ENCODE measurements at regions not wholly inside any gene's neighbourhood (a gene's known extent, or its start where the extent isn't known, plus 50 kb on each side); places are given as distances from the start of the nearest gene placed in this dataset.
A peak's percentile ranks its signal among the peaks of the same experiment; 100 is the strongest.

DNA sequence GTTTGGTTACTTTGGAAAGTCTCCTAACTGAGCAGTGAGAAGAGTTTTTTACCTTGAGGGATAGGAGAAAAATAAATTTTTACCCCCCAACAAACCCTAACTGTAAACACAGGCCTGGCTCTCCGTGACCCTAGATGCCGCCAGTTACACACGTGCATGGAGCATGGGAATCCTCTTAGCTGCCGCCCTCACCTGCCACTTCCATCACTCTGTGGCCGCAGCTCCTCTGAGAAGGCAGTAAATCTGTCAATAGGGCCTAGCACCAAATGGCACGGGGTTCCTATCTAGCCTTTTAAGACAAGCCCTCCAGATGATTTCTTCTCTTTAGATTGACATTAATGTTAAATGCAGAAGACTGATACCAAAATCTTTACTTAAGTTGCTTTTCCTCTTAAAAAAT is 330.3 kb upstream of the FAM241A start:
- DNase-seq (ENCODE audit: low read depth), result no peak
- TF ChIP-seq, protein P1, sequence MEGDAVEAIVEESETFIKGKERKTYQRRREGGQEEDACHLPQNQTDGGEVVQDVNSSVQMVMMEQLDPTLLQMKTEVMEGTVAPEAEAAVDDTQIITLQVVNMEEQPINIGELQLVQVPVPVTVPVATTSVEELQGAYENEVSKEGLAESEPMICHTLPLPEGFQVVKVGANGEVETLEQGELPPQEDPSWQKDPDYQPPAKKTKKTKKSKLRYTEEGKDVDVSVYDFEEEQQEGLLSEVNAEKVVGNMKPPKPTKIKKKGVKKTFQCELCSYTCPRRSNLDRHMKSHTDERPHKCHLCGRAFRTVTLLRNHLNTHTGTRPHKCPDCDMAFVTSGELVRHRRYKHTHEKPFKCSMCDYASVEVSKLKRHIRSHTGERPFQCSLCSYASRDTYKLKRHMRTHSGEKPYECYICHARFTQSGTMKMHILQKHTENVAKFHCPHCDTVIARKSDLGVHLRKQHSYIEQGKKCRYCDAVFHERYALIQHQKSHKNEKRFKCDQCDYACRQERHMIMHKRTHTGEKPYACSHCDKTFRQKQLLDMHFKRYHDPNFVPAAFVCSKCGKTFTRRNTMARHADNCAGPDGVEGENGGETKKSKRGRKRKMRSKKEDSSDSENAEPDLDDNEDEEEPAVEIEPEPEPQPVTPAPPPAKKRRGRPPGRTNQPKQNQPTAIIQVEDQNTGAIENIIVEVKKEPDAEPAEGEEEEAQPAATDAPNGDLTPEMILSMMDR (conservative IDR thresholded peaks at IDR 0.05; ENCODE audit: control insufficient read depth, insufficient read depth, low read depth, low read length), result no peak
- no peak overlapping the region for H3K4me3 ChIP-seq (ENCODE audit: control insufficient read depth, low read depth, low read length)

DNA sequence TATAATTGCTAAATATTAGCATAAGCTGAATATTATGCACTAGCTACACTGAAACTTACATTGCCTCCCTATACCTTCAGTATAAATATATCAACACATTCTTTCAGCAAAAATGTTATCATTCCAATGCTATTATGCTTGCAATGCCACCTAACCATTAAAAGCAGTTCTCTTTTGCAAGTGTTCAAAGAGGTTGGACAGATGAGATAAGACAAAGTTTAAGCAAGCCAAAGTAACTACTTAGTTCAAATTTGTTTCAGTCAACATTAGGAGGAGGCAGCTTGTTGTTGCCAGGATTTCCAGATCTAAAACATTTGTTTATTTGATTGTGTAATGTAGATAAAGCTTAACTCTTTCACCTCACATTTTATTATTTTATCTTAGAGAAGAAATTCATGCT is 323.9 kb upstream of the FAM241A start:
- no peak overlapping the region for H3K4me3 ChIP-seq (ENCODE audit: control insufficient read depth, low read depth, low read length)
- TF ChIP-seq, protein P1 (conservative IDR thresholded peaks at IDR 0.05; ENCODE audit: control insufficient read depth, insufficient read depth, low read depth, low read length), result no peak
- no peak for DNase-seq (ENCODE audit: low read depth)

DNA sequence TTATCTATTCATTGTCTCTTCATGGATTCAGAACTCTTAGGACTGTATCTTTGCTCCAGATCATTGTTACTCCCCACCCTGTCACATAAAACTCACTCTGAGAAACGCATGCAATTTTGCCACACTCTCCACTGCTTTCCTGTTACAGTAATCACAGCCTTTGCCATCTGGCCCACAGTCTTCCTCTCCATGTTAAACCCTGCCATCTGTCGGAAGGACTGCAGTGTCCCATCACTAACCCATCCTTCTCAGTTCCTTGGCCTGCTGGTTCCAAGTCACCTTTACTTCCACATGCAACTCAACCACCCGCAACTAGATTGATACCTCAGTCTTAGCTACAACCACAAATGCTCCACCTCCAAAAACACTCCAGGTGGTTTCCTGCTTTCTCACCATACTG is 308.7 kb upstream of the FAM241A start:
- TF ChIP-seq, protein P1 (conservative IDR thresholded peaks at IDR 0.05; ENCODE audit: control insufficient read depth, insufficient read depth, low read depth, low read length), result no peak
- DNase-seq (ENCODE audit: low read depth), result no peak
- H3K4me3 ChIP-seq (ENCODE audit: control insufficient read depth, low read depth, low read length), result no peak overlapping the region

DNA sequence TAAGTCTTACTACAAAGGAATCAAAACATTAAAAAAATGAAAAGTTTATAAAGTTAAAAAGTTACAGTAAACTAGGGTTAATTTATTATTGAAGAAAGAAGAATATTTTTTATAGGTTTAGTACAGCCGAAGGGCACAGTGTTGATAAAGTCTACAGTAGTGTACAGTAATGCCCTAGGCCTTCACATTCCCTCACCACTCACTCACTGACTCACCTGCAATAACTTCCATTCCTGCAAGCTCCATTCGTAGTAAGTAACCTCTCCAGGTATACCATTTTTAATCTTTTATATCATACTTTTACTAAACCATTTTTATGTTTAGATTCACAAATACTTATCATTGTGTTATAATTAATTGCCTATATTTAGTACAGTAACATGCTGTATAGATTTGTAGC is 307.5 kb upstream of the FAM241A start:
- H3K4me3 ChIP-seq (ENCODE audit: control insufficient read depth, low read depth, low read length), result no peak overlapping the region
- DNase-seq (ENCODE audit: low read depth), result no peak
- TF ChIP-seq, protein P1 (conservative IDR thresholded peaks at IDR 0.05; ENCODE audit: control insufficient read depth, insufficient read depth, low read depth, low read length), result no peak

DNA sequence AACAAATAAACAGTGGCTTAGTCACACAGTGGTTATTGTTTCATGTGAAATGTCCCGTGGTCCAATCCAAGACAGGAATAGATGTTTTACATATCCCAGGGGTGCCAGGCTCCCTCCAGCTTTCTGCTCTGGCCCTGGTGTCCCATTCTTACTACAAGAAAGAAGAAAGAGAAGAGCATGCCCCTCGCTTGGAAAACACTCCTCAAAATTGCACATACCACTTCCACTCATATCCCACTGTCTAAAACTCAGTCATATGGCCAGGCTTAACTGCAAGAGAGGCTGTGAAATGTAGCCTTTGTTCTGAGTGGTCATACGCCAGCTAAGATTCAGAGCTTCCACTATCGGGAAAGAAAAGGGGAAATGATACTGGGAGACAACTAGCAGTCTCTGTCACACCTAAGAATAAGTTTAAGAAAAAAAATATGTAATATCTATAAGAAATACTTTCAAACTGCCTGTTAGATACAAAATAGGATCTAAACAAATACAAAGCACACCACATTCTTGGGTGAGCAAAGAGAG is 306.8 kb upstream of the FAM241A start:
- TF ChIP-seq, protein P1 (conservative IDR thresholded peaks at IDR 0.05; ENCODE audit: control insufficient read depth, insufficient read depth, low read depth, low read length), result no peak

DNA sequence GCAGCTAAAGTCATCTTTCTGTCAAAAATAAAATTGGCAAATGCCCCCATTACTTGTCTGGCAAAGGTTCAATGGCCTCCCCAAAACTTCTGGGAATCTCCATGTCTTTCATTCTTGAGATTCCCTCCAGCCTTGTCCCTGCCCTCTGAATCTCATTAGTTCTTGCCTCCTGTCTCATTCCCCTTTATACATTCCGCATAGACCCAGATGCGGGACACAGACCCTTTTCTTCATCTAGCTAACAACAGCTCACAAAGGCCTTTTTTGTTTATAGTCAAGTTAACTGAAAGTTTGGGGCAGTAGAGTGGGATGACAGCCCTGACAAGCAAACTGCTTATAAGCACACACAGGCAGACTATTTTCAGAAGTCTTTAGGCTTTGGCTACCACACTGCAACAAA is 306.1 kb upstream of the FAM241A start:
- no peak overlapping the region for H3K4me3 ChIP-seq (ENCODE audit: control insufficient read depth, low read depth, low read length)
- DNase-seq (ENCODE audit: low read depth), result no peak
- TF ChIP-seq, protein P1 (conservative IDR thresholded peaks at IDR 0.05; ENCODE audit: control insufficient read depth, insufficient read depth, low read depth, low read length), result no peak

More for the DNA sequence above, 306.8 kb upstream of the FAM241A start:
- no peak for DNase-seq (ENCODE audit: low read depth)
- H3K4me3 ChIP-seq (ENCODE audit: control insufficient read depth, low read depth, low read length), result no peak overlapping the region

DNA sequence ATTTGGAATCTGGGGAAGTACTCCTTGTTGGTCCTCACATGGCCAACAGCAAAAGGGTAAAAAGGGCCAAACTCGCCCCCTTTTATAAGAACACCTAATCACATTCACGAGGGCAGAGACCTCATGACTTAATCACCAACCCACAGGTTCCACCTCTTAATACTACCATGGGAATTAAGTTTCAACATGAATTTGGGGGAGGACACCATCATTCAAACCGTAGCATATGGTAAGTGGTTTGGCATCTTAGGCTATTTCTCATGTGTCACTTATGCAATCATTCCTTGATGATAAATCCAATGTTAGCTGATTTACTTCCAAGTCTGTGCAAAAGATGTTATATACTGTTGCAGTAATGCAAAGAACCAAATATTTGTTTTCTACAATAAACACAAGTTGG is 302.9 kb upstream of the FAM241A start:
- peak; percentile 69 for DNase-seq (ENCODE audit: low read depth)
- no peak overlapping the region for H3K4me3 ChIP-seq (ENCODE audit: control insufficient read depth, low read depth, low read length)
- TF ChIP-seq, protein P1 (conservative IDR thresholded peaks at IDR 0.05; ENCODE audit: control insufficient read depth, insufficient read depth, low read depth, low read length), result no peak

All from fibroblast of mammary gland (primary cell).